ENCODE measurements at regions not wholly inside any gene's neighbourhood (a gene's known extent, or its start where the extent isn't known, plus 50 kb on each side); places are given as distances from the start of the nearest gene placed in this dataset.

- H2AFZ ChIP-seq (ENCODE audit: low read length): no peak overlapping the region
- ChIA-PET POLR2A (interaction anchor here (1.0 kb wide), 1 partner anchor 35 kb away, joined by 3 read pairs; no protein-coding TSS in a partner anchor), CTCF (ENCODE audit: unreplicated experiment) (no interaction called here)
- H3K79me2 ChIP-seq (ENCODE audit: insufficient read depth, low read depth, low read length): no peaks in the 10 kb centered on the region
- no peak overlapping the region for H3K4me2 ChIP-seq (ENCODE audit: low read length)
- TF ChIP-seq, protein P1, sequence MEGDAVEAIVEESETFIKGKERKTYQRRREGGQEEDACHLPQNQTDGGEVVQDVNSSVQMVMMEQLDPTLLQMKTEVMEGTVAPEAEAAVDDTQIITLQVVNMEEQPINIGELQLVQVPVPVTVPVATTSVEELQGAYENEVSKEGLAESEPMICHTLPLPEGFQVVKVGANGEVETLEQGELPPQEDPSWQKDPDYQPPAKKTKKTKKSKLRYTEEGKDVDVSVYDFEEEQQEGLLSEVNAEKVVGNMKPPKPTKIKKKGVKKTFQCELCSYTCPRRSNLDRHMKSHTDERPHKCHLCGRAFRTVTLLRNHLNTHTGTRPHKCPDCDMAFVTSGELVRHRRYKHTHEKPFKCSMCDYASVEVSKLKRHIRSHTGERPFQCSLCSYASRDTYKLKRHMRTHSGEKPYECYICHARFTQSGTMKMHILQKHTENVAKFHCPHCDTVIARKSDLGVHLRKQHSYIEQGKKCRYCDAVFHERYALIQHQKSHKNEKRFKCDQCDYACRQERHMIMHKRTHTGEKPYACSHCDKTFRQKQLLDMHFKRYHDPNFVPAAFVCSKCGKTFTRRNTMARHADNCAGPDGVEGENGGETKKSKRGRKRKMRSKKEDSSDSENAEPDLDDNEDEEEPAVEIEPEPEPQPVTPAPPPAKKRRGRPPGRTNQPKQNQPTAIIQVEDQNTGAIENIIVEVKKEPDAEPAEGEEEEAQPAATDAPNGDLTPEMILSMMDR (conservative IDR thresholded peaks at IDR 0.05; ENCODE audit: low read length): no peak
- no peak for TF ChIP-seq EZH2phosphoT487 (IDR thresholded peaks at IDR 0.05; ENCODE audit: borderline replicate concordance, low read depth, low read length)
- H3K36me3 ChIP-seq (ENCODE audit: insufficient read depth, low read length): no peaks in the 10 kb centered on the region
- no TSS peak for BruUV-seq (replicated peaks)
- intact Hi-C loops (cut with micrococcal nuclease; ENCODE audit: unreplicated experiment): no loop called here
- DNase-seq (ENCODE audit: low spot score): no peak
- H3K9me3 ChIP-seq (ENCODE audit: low read length): no peaks in the 10 kb centered on the region
- H3K4me1 ChIP-seq (ENCODE audit: insufficient read depth, low read length, poor library complexity, severe bottlenecking): no peaks in the 10 kb centered on the region
- H3K9me2 ChIP-seq (ENCODE audit: insufficient read depth, low read length): no peaks in the 10 kb centered on the region
- H3K27ac ChIP-seq (ENCODE audit: low read depth, low read length, poor library complexity, severe bottlenecking): no peak overlapping the region
- no peak overlapping the region for H3K4me3 ChIP-seq (ENCODE audit: low read depth, low read length, poor library complexity, severe bottlenecking)
- H4K20me1 ChIP-seq (ENCODE audit: insufficient read depth, low read length): no peaks in the 10 kb centered on the region
Observed at GRCh38 chr17:57174591-57174990, 81.7 kb upstream of the MSI2 start.

DNA sequence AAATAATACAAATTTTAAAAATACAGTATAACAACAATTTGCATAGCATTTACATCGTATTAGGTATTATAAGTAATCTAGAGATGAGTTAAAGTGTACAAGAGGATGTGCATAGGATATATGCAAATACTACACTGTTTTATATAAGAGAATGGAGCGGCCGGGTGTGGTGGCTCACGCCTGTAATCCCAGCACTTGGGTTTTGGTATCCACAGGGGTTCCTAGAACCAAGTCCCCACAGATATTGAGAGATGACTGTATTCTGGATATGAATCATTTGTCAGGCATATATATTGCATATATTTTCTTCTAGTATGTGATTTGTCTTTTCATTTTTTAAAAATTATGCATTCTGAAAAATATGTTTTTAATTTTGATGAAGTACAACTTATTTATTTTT is 77.5 kb upstream of the MSI2 start:
- Histone ChIP-seq H3K27ac (ENCODE audit: low read depth, low read length, poor library complexity, severe bottlenecking) (no peak overlapping the region), H3K9me2 (ENCODE audit: insufficient read depth, low read length) (no peaks in the 10 kb centered on the region), H3K9me3 (ENCODE audit: low read length) (no peaks in the 10 kb centered on the region), H3K4me1 (ENCODE audit: insufficient read depth, low read length, poor library complexity, severe bottlenecking) (no peaks in the 10 kb centered on the region), H3K36me3 (ENCODE audit: insufficient read depth, low read length) (no peaks in the 10 kb centered on the region), H3K4me3 (ENCODE audit: low read depth, low read length, poor library complexity, severe bottlenecking) (no peak overlapping the region), H3K79me2 (ENCODE audit: insufficient read depth, low read depth, low read length) (no peaks in the 10 kb centered on the region), H4K20me1 (ENCODE audit: insufficient read depth, low read length) (no peaks in the 10 kb centered on the region), H2AFZ (ENCODE audit: low read length) (no peak overlapping the region), H3K4me2 (ENCODE audit: low read length) (no peak overlapping the region)
- TF ChIP-seq EZH2phosphoT487 (IDR thresholded peaks at IDR 0.05; ENCODE audit: borderline replicate concordance, low read depth, low read length): no peak
- TF ChIP-seq, protein P1 (conservative IDR thresholded peaks at IDR 0.05; ENCODE audit: low read length): no peak
- BruUV-seq (replicated peaks): no TSS peak
- intact Hi-C loops (cut with micrococcal nuclease; ENCODE audit: unreplicated experiment): no loop called here
- POLR2A ChIA-PET: interaction anchor here (0.6 kb wide), 1 partner anchor 56 kb away, joined by 3 read pairs; no protein-coding TSS in a partner anchor
- CTCF ChIA-PET (ENCODE audit: unreplicated experiment): no interaction called here
- no peak for DNase-seq (ENCODE audit: low spot score)

GRCh38 chr17:57182621-57183020 is 73.7 kb upstream of the MSI2 start:
- intact Hi-C loops (cut with micrococcal nuclease; ENCODE audit: unreplicated experiment): no loop called here
- ChIA-PET POLR2A (interaction anchor here (0.5 kb wide), 1 partner anchor 371 kb away, joined by 5 read pairs; no protein-coding TSS in a partner anchor), CTCF (ENCODE audit: unreplicated experiment) (no interaction called here)
- H3K4me3 ChIP-seq (ENCODE audit: low read depth, low read length, poor library complexity, severe bottlenecking): no peak overlapping the region
- H3K27ac ChIP-seq (ENCODE audit: low read depth, low read length, poor library complexity, severe bottlenecking): no peak overlapping the region
- H2AFZ ChIP-seq (ENCODE audit: low read length): no peak overlapping the region
- H3K9me2 ChIP-seq (ENCODE audit: insufficient read depth, low read length): no peaks in the 10 kb centered on the region
- no peaks in the 10 kb centered on the region for H3K36me3 ChIP-seq (ENCODE audit: insufficient read depth, low read length)
- DNase-seq (ENCODE audit: low spot score): no peak
- TF ChIP-seq, protein P1 (conservative IDR thresholded peaks at IDR 0.05; ENCODE audit: low read length): no peak
- no peak for TF ChIP-seq EZH2phosphoT487 (IDR thresholded peaks at IDR 0.05; ENCODE audit: borderline replicate concordance, low read depth, low read length)
- BruUV-seq (replicated peaks): no TSS peak
- no peaks in the 10 kb centered on the region for H3K4me1 ChIP-seq (ENCODE audit: insufficient read depth, low read length, poor library complexity, severe bottlenecking)
- H3K4me2 ChIP-seq (ENCODE audit: low read length): no peak overlapping the region
- H4K20me1 ChIP-seq (ENCODE audit: insufficient read depth, low read length): no peaks in the 10 kb centered on the region
- no peaks in the 10 kb centered on the region for H3K79me2 ChIP-seq (ENCODE audit: insufficient read depth, low read depth, low read length)
- H3K9me3 ChIP-seq (ENCODE audit: low read length): no peaks in the 10 kb centered on the region
